Left cardiac atrium (tissue), 4 donors: ENCODE measurements at regions not wholly inside any gene's neighbourhood (a gene's known extent, or its start where the extent isn't known, plus 50 kb on each side); places are given as distances from the start of the nearest gene placed in this dataset.
A peak's percentile ranks its signal among the peaks of the same experiment; 100 is the strongest.
"Not testable (repeated sequence)": the region's sequence is repeated elsewhere in the genome, so short reads cannot be mapped to it uniquely, and the experiment has no call there.

Experiments
- ATAC-seq, 2 donors: fragments of 200-7000 bp; cut with Tn5 transposase; one replicate each; pipeline ENCODE4 v1.9.1; 2020; ENCODE audit warnings: mild to moderate bottlenecking in 2 of 2, moderate library complexity in 2 of 2
- DNase-seq: peaks from one replicate; pipeline ENCODE4 v3.0.0-alpha.2; 2020
- intact Hi-C, 2 donors: fragments of 100-400 bp; cut with DNase I; formaldehyde crosslinking; loops; one replicate each; pipeline versions ENCODE4 v1.14.1 to v1.15.1; 2022 to 2023
- donor health status: DM: no; HTN: yes; CAD: no.
- donor health status: DM: no; HTN: yes; CAD: no; lungs with severe emphysema.
- donor health status: DM: yes; HTN: yes; CAD: no.
- donor health status: Dilated cardiomyopathy.

GRCh38 chr4:125651707-125652357 lies 337.1 kb downstream of the FAT4 start:
- intact Hi-C loops, DNase-seq, ATAC-seq: not testable (repeated sequence)

- intact Hi-C loops: no loop called here
- DNase-seq (no peak), ATAC-seq (no peak)
Measured at GRCh38 chr4:125658773-125659172, 344.0 kb downstream of the FAT4 start.

DNA sequence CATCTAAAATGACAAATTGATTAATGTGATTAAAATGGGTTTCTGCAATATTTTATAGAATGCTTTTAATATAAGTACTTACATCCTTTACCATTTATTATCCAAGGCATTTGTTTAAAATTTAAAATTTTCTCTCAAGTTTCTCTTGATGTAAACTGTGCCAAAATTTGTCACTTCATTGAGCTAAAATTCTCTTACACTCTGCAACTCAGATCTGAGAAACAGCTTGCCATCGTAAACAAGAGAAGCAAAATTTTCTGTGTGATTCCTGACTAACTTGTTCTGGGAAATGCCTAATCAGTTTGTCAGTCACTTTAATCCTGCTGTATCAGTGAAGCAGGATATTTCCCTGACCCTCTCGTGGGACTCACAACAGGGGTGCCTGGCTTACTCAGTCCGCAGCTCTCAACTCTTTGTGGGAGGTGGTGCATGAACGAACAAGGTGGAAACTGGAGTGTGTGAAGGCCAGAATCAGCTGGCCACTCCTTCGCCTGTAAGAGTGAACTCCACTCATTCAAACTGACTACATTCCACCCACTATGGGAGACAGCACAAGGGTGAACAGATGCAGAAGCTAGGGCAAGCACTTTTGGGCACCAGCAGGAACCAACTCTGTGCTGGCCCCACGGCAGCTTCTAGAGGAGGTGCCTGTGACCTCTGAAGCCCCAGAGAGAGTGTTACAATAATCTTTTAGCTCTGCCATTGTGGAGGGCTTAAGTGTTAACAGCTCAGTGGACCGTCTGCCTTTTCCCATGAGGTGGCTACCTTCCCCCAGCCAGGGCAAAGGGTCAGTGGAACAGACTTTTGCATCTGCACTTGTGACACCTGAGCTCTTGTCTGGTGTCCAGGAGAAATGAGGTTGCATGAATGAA lies 349.4 kb downstream of the FAT4 start:
- ATAC-seq: no peak
- intact Hi-C loops: no loop called here
- no peak for DNase-seq

DNA sequence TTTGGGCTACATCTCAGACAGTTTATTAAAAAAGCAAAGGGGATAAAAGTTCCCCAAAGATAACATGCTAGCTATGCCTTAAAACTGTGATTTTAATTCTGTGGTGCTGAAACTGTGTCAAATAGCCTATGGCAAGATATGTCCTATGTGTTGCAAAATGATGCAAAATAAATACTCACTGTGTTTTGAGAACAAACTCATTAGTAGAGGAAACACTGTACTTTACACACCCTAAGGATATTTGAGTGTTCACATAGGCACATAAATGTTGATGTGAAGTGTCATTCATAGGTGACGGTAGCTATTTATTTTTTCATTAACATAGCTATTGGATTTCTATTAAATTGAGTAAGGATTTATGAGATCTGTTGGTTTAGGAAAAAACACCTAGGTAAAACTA lies 351.9 kb downstream of the FAT4 start:
- intact Hi-C loops: no loop called here
- DNase-seq (no peak), ATAC-seq (no peak)

DNA sequence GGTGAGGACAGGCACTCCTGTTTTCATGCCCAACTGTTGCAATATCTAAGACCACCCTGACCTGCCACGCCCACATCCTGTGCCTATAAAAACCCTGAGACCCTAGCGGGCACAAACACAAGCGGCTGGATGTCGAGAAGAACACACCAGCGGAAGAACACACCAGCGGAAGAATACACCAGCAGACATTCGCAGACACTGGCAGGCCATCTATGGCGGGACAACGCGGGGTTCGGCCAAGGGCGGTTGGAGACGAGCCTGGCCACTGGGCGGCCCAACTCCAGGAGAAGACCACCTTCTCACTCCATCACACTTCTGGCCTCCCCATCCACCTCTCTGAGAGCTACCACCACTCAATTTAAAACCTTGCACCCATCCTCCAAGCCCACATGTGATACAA lies 361.4 kb downstream of the FAT4 start:
- intact Hi-C loops: no loop called here
- DNase-seq (no peak), ATAC-seq (no peak)

GRCh38 chr4:125676583-125676982 lies 361.8 kb downstream of the FAT4 start:
- DNase-seq: no peak
- intact Hi-C loops: no loop called here
- no peak for ATAC-seq

- ATAC-seq: no peak
- DNase-seq: no peak
- intact Hi-C loops: no loop called here
Measured at GRCh38 chr4:125677665-125678307, 363.0 kb downstream of the FAT4 start.

- no peak for ATAC-seq
- intact Hi-C loops: no loop called here
- no peak for DNase-seq
Measured at GRCh38 chr4:125679989-125680388, 365.2 kb downstream of the FAT4 start.

- intact Hi-C loops: no loop called here
- no peak for ATAC-seq
- no peak for DNase-seq
Measured at GRCh38 chr4:125681240-125681639, 366.5 kb downstream of the FAT4 start.

GRCh38 chr4:125682730-125683129 lies 368.0 kb downstream of the FAT4 start:
- no peak for ATAC-seq
- intact Hi-C loops: no loop called here

GRCh38 chr4:125688841-125689240 lies 374.1 kb downstream of the FAT4 start:
- intact Hi-C loops: no loop called here
- DNase-seq (no peak), ATAC-seq (no peak)

More at GRCh38 chr4:125682730-125683129, 368.0 kb downstream of the FAT4 start:
- DNase-seq: no peak

- intact Hi-C loops: no loop called here
- DNase-seq (no peak), ATAC-seq (no peak)
Measured at GRCh38 chr4:125689805-125690204, 375.1 kb downstream of the FAT4 start.

DNA sequence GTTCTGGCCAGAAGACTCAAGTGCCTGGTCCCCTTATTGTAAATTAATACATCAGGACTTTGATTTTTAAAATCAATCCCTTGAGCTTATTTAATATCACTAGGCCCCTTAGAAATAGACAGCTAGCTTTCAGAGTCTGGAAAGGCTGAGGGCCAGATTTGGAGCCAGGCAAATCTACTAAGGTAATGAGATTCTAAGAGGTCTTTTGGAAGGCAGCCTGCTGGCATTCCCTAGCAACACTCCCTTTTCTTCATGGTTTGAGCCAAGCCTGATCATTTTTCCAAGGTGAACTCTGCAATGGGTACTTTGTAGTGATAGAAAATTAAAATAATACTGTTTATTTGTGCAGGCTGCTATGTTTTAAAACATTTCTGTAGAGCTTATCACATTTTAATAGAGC lies 378.5 kb downstream of the FAT4 start:
- intact Hi-C loops: no loop called here
- ATAC-seq (peak in 1 of 2 donors; percentile 54), DNase-seq (no peak)

GRCh38 chr4:125702406-125702805 lies 387.7 kb downstream of the FAT4 start:
- DNase-seq (no peak), ATAC-seq (no peak)
- intact Hi-C loops: no loop called here

DNA sequence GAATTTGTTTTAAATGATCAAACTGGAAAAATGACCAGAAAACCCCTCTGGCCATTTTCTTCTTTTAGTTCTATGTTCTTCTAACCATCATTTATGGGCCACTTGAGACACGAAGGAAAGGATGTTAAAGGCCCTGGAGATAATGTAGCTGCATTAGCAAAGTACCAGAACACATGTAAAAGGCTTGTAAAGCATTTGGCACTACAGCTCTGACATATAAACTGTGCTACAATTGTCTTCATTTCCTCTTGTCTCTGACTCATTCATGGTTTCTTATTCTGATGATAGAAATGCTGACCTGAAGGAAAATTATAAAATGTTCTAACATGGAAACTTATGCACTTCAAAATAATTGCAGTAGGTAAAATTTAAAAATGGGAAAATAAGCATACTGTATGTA lies 388.7 kb downstream of the FAT4 start:
- ATAC-seq (peak in 1 of 2 donors; percentile 42), DNase-seq (no peak)
- intact Hi-C loops: no loop called here

- intact Hi-C loops: no loop called here
- ATAC-seq (no peak), DNase-seq (no peak)
Measured at GRCh38 chr4:125704726-125705125, 390.0 kb downstream of the FAT4 start.

DNA sequence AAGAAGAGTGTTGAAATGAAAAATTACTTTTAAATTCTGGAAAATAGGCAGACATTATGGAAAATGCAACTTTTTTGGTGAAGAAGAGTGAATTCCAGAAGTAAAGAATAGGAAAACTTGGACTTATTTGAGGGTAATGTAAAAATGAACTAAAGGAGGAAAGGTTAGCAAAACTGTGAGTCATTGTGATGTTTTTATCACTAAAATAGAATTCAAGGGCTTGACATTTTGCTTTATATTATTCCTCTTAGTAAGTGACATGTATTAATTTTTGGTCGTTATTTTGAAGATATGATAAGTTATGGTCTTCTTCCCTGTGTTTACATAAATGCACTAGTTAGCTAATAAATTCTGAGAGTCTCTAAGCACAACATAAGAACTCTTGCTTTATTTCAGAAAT lies 390.9 kb downstream of the FAT4 start:
- no peak for ATAC-seq
- intact Hi-C loops: no loop called here
- DNase-seq: no peak

DNA sequence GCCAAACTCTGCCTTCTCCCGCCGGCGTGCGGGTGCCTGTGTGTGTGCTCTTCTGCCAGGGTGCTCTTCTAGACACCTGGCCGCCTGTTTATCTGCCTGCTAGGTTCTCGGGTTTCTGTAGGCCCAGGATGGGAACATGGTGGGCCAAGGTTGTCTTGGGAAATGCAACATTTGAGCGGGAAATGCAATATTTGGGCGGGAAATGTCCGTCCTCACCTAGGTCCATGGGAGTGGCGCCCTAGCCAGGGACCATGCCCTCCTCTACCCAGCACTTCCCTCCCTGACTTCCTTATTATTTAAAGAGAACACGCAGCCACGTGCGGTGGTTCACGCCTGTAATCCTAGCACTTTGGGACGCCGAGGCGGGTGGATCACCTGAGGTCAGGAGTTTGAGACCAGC lies 392.6 kb downstream of the FAT4 start:
- intact Hi-C loops: no loop called here
- ATAC-seq (no peak), DNase-seq (no peak)

GRCh38 chr4:125710766-125711165 lies 396.0 kb downstream of the FAT4 start:
- ATAC-seq: no peak
- DNase-seq: no peak
- intact Hi-C loops: no loop called here

DNA sequence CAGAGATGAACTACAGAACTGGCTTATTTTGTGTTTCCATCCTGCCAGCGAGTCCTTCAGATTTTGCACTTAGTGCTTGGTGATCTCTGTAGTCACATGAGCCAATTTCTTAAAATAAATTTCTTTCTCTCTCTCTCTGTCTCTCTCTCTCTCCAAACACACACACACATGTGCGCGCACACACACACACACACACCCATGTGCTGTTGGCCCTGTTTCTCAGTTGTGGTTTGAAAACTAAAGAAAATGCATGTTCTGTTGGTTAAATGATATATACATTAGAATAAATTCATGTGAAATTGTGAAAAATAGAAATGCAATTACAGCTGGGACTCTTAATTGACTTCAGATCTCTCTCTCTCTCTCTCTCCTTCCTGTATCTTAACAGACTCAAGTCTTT lies 399.3 kb downstream of the FAT4 start:
- ATAC-seq (no peak), DNase-seq (no peak)
- intact Hi-C loops: no loop called here
